CD4-positive, alpha-beta T cell (primary cell): ENCODE measurements at regions not wholly inside any gene's neighbourhood (a gene's known extent, or its start where the extent isn't known, plus 50 kb on each side); places are given as distances from the start of the nearest gene placed in this dataset.

ENCODE experiments used
- ATAC-seq: fragments of 200-7000 bp; cut with Tn5 transposase; one replicate; pipeline ENCODE4 v1.10.0; 2022; ENCODE audit warnings: mild to moderate bottlenecking; ENCODE audit not compliant: poor library complexity
- CTCF ChIA-PET: fragments of 350-600 bp; sonication (Branson Sonifier 250); formaldehyde crosslinking; loops from one replicate; lab custom pipeline; 2021; ENCODE audit warnings: antibody characterized with exemption, inconsistent platforms; lab: Charles Lee
- POLR2A ChIA-PET: fragments of 350-600 bp; sonication (Branson Sonifier 250); formaldehyde crosslinking; loops from one replicate; lab custom pipeline; 2021; ENCODE audit warnings: antibody characterized with exemption, inconsistent platforms; lab: Charles Lee
- DNase-seq, 14 experiments: peaks; one replicate each; pipeline ENCODE4 v3.0.0-alpha.2; 2013 to 2020; ENCODE audit warnings: mixed read lengths in 2 of 14
- H3K27ac ChIP-seq, 2 donors: one replicate each; pipeline versions ENCODE4 v1.5.1 to v1.7.0; 2013; ENCODE audit warnings: low read length in 2 of 2, low read depth in 1 of 2, mild to moderate bottlenecking in 1 of 2
- H3K27me3 ChIP-seq, 2 experiments: 1 replicate in 1 of 2; 2 replicates in 1 of 2; pipeline versions ENCODE4 v1.6.1 to v1.7.0; 2013; ENCODE audit warnings: low read length in 2 of 2, control low read depth in 1 of 2, mild to moderate bottlenecking in 1 of 2, moderate library complexity in 1 of 2; ENCODE audit not compliant: insufficient read depth in 2 of 2, control insufficient read depth in 1 of 2
- H3K36me3 ChIP-seq: one replicate; pipeline ENCODE4 v1.6.1; 2013; ENCODE audit warnings: low read length, control low read depth; ENCODE audit not compliant: insufficient read depth
- H3K4me1 ChIP-seq: one replicate; pipeline ENCODE4 v1.6.1; 2013; ENCODE audit warnings: low read length, control low read depth; ENCODE audit not compliant: insufficient read depth
- H3K4me3 ChIP-seq: one replicate; pipeline ENCODE4 v1.5.1; 2013; ENCODE audit warnings: mild to moderate bottlenecking, low read length, moderate library complexity
- H3K9me3 ChIP-seq, 2 experiments: 1 replicate in 1 of 2; 2 replicates in 1 of 2; pipeline versions ENCODE4 v1.6.1 to v1.7.0; 2013; ENCODE audit warnings: low read length in 2 of 2, mild to moderate bottlenecking in 2 of 2, control low read depth in 1 of 2, moderate library complexity in 1 of 2; ENCODE audit not compliant: control insufficient read depth in 1 of 2, insufficient read depth in 1 of 2
- H3K27ac Mint-ChIP-seq: one replicate; pipeline ENCODE4 v1.8.0; 2020; ENCODE audit warnings: mixed read lengths
- H3K27me3 Mint-ChIP-seq: one replicate; pipeline ENCODE4 v1.8.0; 2021; ENCODE audit warnings: mixed read lengths
- H3K36me3 Mint-ChIP-seq: one replicate; pipeline ENCODE4 v1.8.0; 2021; ENCODE audit warnings: low read depth, mixed read lengths
- H3K4me1 Mint-ChIP-seq: one replicate; pipeline ENCODE4 v1.8.0; 2021; ENCODE audit warnings: low read depth, mixed read lengths
- H3K4me3 Mint-ChIP-seq: one replicate; pipeline ENCODE4 v1.8.0; 2020; ENCODE audit warnings: mild to moderate bottlenecking, mixed read lengths
- H3K9me3 Mint-ChIP-seq: one replicate; pipeline ENCODE4 v1.8.0; 2020; ENCODE audit warnings: mixed read lengths
- intact Hi-C, 2 experiments: fragments of 100-400 bp; cut with DNase I in 1 of 2; cut with micrococcal nuclease in 1 of 2; formaldehyde crosslinking; loops; one replicate each; pipeline versions ENCODE4 v1.15.1 to v1.9.0; 2023 to 2025; cut with DNase I, micrococcal nuclease
- TF ChIP-seq, protein P1 (sequence below): fragments of 200-600 bp; IDR thresholded peaks from one replicate; pipeline ENCODE4 v1.8.0; 2022; ENCODE audit warnings: antibody characterized with exemption, mild to moderate bottlenecking

DNA sequence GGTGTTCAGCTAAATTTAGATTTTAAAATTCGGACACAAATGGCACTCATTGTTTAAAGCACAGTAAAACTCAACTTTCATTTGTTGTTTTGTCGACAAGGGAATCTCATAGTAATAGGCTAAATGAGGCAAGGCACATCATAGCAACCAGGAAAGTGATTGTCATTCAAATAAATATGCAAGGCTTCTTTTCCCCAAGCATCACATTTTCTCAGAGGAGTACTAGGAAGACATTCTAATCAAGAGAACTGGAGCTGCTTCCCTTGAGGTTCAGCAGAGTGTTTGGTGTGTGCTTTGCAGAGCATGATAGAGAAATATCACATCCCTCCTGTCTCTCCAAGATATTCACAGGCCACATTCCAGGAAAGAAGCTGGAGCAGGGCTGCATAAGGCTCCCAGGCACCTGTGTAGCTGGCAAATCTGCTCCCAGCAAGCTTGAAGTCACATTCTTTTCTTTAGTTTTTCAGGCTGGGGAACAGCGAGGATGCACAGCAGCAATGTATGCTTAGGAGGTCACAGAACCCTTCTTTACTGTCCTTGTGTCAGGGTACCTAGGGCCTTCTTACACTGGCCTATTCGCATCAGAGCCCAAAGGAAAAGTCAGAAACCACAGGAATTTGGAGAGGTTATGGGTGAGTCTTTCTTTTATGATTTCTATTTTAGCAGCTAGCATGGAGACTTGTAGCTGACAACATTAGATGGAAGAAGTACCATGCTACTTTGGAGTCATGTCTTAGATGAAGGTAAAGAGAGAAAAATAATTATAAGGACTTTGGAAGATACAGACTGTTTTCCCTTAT, 95.9 kb upstream of the HDAC9 start:
- POLR2A ChIA-PET: no interaction called here
- Histone ChIP-seq H3K27ac (no peak overlapping the region), H3K4me3 (no peak overlapping the region), H3K4me1 (no peaks in the 10 kb centered on the region), H3K36me3 (no peaks in the 10 kb centered on the region), H3K9me3 (no peaks in the 10 kb centered on the region), H3K27me3 (no peaks in the 10 kb centered on the region)
- TF ChIP-seq, protein P1, sequence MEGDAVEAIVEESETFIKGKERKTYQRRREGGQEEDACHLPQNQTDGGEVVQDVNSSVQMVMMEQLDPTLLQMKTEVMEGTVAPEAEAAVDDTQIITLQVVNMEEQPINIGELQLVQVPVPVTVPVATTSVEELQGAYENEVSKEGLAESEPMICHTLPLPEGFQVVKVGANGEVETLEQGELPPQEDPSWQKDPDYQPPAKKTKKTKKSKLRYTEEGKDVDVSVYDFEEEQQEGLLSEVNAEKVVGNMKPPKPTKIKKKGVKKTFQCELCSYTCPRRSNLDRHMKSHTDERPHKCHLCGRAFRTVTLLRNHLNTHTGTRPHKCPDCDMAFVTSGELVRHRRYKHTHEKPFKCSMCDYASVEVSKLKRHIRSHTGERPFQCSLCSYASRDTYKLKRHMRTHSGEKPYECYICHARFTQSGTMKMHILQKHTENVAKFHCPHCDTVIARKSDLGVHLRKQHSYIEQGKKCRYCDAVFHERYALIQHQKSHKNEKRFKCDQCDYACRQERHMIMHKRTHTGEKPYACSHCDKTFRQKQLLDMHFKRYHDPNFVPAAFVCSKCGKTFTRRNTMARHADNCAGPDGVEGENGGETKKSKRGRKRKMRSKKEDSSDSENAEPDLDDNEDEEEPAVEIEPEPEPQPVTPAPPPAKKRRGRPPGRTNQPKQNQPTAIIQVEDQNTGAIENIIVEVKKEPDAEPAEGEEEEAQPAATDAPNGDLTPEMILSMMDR: no peak
- DNase-seq: no peak
- H3K27ac Mint-ChIP-seq: no peak overlapping the region
- no peak for ATAC-seq
- intact Hi-C loops: no loop called here
- no peaks in the 10 kb centered on the region for H3K36me3 Mint-ChIP-seq
- no peaks in the 10 kb centered on the region for H3K27me3 Mint-ChIP-seq
- H3K9me3 Mint-ChIP-seq: no peaks in the 10 kb centered on the region
- H3K4me3 Mint-ChIP-seq: no peak overlapping the region
- CTCF ChIA-PET: interaction anchor here (1.3 kb wide), 1 partner anchor 10 kb away, joined by 3 read pairs; no protein-coding TSS in a partner anchor
- H3K4me1 Mint-ChIP-seq: no peaks in the 10 kb centered on the region

DNA sequence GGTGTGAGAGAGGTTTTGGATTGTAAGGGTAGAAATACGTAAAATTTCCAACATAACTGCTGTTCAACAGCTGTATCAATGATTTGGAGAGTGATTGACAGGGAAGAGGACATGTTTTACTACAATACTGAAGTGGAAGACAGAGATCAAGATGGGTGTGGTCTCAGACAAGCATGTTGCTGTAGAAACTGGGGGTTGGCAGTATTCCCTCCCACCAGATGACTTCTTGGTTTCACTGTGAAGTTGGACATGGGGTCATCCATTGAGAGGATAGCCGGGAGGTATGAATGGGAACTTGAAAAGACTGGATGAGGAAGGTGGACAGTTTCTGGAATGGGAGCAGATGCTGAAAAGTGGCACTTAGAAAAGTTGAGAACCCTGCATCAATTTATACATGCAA, 95.3 kb upstream of the HDAC9 start:
- ChIA-PET POLR2A (no interaction called here), CTCF (no interaction called here)
- no peak overlapping the region for H3K4me3 Mint-ChIP-seq
- TF ChIP-seq, protein P1: no peak
- H3K4me1 Mint-ChIP-seq: no peaks in the 10 kb centered on the region
- no peaks in the 10 kb centered on the region for H3K27me3 Mint-ChIP-seq
- intact Hi-C loops: no loop called here
- DNase-seq (no peak), ATAC-seq (no peak)
- H3K9me3 ChIP-seq: no peaks in the 10 kb centered on the region
- H3K4me1 ChIP-seq: no peaks in the 10 kb centered on the region
- H3K27ac ChIP-seq: no peak overlapping the region
- no peaks in the 10 kb centered on the region for H3K36me3 Mint-ChIP-seq
- H3K27me3 ChIP-seq: no peaks in the 10 kb centered on the region
- H3K27ac Mint-ChIP-seq: no peak overlapping the region
- H3K4me3 ChIP-seq: no peak overlapping the region
- no peaks in the 10 kb centered on the region for H3K9me3 Mint-ChIP-seq
- no peaks in the 10 kb centered on the region for H3K36me3 ChIP-seq

DNA sequence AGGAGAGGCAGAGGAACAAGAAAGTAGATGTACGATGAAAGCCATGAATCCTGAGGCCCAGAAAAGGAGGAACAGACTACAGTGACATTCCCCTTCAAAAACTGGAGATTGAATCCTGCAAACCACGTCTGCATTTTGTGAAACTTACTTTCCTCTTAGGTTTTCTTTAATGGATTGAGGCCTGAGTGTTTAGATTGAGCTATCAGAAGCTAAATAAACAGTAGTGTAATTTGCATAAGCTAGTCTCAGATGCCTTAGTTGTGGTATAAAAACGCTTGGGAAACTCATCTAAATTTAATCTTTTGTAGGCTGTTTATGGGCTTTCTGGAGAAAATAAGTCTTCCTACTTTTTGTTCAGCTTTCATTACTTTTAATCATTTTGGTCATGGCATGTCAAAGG, 94.8 kb upstream of the HDAC9 start:
- CTCF ChIA-PET: no interaction called here
- ATAC-seq (no peak), DNase-seq (no peak)
- Histone ChIP-seq H3K4me1 (no peaks in the 10 kb centered on the region), H3K9me3 (no peaks in the 10 kb centered on the region), H3K27ac (no peak overlapping the region), H3K27me3 (no peaks in the 10 kb centered on the region), H3K36me3 (no peaks in the 10 kb centered on the region), H3K4me3 (no peak overlapping the region)
- intact Hi-C loops: no loop called here
- Mint-ChIP-seq H3K27ac (no peak overlapping the region), H3K4me3 (no peak overlapping the region), H3K36me3 (no peaks in the 10 kb centered on the region), H3K27me3 (no peaks in the 10 kb centered on the region), H3K4me1 (no peaks in the 10 kb centered on the region), H3K9me3 (no peaks in the 10 kb centered on the region)
- POLR2A ChIA-PET: no interaction called here
- TF ChIP-seq, protein P1: no peak
